ENCODE measurements at regions not wholly inside any gene's neighbourhood (a gene's known extent, or its start where the extent isn't known, plus 50 kb on each side); places are given as distances from the start of the nearest gene placed in this dataset.

DNA sequence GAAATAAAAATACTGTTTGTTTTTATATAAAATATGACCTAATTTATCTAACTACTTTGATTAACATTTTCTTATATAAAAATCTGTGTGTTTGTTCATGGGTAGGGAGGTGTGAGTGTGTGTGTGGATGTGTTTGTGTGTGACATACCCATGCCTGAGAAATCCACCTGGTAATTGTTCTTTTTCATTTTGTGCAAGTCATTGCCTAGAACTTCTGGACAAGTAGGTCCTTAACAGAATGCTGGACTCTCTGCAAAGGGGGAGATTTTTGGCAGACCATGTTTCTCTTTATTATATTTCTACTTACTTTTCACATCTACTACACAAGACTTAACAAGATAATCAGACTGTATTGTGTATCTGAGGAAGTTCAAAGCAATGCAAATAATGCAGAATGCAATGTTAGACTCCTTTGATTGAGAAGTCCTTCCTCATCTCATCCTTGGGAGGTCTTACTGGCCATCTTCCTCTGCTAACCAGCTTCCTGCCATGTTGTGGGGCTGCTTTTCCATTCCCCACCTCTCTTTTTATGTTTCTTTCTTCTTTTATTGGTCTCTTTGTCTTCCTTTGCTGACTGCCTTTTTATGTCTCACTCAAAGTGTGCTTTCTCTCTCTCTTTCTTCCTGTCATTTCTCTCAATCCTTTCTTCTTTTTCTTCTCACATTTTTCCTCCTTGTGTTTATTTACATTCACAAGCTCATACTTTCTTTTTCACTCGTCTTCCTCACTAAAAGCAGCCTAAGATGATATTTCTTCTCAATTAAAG, 1017.0 kb upstream of the CNTN5 start:
- TF ChIP-seq, protein P1, sequence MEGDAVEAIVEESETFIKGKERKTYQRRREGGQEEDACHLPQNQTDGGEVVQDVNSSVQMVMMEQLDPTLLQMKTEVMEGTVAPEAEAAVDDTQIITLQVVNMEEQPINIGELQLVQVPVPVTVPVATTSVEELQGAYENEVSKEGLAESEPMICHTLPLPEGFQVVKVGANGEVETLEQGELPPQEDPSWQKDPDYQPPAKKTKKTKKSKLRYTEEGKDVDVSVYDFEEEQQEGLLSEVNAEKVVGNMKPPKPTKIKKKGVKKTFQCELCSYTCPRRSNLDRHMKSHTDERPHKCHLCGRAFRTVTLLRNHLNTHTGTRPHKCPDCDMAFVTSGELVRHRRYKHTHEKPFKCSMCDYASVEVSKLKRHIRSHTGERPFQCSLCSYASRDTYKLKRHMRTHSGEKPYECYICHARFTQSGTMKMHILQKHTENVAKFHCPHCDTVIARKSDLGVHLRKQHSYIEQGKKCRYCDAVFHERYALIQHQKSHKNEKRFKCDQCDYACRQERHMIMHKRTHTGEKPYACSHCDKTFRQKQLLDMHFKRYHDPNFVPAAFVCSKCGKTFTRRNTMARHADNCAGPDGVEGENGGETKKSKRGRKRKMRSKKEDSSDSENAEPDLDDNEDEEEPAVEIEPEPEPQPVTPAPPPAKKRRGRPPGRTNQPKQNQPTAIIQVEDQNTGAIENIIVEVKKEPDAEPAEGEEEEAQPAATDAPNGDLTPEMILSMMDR (IDR thresholded peaks at IDR 0.05; ENCODE audit: insufficient read depth, low read length, poor library complexity, severe bottlenecking) = no peak
- TF ChIP-seq EZH2phosphoT487 (conservative IDR thresholded peaks at IDR 0.05; ENCODE audit: low read length) = no peak
